Prostate gland (tissue), 2 donors: ENCODE measurements at regions not wholly inside any gene's neighbourhood (a gene's known extent, or its start where the extent isn't known, plus 50 kb on each side); places are given as distances from the start of the nearest gene placed in this dataset.

ENCODE experiments used
- CTCF ChIP-seq, 4 experiments: fragments of 200-600 bp in 2 of 4; fragments of 450-650 bp in 2 of 4; sonication (generic) in 2 of 4; IDR thresholded peaks; 1 replicate in 3 of 4; 2 replicates in 1 of 4; pipeline ENCODE4 v1.5.1; 2016 to 2019; ENCODE audit warnings: antibody characterized with exemption in 4 of 4, mild to moderate bottlenecking in 2 of 4, moderate library complexity in 2 of 4
- POLR2A ChIP-seq: fragments of 450-650 bp; IDR thresholded peaks from one replicate; pipeline ENCODE4 v1.6.1; 2016; ENCODE audit warnings: antibody characterized with exemption, mild to moderate bottlenecking
- POLR2AphosphoS5 ChIP-seq: sonication (generic); formaldehyde crosslinking; IDR thresholded peaks from one replicate; pipeline ENCODE4 v1.6.1; 2017; ENCODE audit warnings: antibody characterized with exemption

GRCh38 chr13:72097568-72097967, 230.6 kb upstream of the DACH1 start:
- no peak for TF ChIP-seq POLR2A
- TF ChIP-seq CTCF (IDR thresholded peaks at IDR 0.05) = no peak
- no peak for TF ChIP-seq POLR2AphosphoS5
